NCI-H2029 treated with DMSO at 0.1 percent for 48 hours (cell line): ENCODE measurements at regions not wholly inside any gene's neighbourhood (a gene's known extent, or its start where the extent isn't known, plus 50 kb on each side); places are given as distances from the start of the nearest gene placed in this dataset.

Experiments used
- DNase-seq: peaks from one replicate; lab custom pipeline; 2025; lab: John Stamatoyannopoulos, UW

DNA sequence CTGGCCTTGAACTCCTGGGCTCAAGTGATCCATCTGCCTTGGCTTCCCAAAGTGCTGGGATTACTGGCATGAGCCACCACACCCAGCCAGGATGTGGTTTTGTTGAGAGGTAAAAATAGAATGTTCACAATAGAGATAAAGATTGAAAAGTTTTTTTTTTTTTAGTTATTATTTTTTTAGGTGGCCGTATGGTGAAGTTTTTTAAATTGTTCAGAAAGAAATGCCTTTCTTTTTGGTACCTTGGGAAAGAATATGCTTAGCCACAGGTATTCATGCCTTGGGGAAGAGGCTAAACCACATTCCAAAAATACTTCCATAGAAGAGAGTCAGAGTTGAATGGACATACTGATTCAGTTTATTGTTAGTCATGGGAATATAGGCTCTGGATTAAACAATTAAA, 143.4 kb downstream of the C11orf91 start:
- no peak for DNase-seq

DNA sequence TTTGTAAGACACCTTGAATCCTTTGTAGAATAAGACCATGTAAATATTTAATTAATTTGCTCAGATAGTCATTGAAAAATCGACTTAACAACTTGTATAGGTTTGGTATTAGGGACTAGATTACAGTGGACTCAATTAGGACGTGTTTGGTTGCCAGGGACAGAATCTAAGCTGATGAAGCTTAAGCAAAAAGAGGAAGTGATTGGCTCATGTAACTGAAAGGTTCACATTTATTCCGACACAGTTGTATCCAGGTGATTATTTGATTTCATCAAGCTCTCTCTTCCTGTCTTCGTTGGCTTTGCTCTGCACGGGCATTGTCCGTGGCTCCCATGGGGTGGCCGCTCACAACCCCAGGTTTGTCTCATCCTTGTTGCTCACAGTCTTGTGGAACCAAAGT, 146.4 kb downstream of the C11orf91 start:
- no peak for DNase-seq

DNA sequence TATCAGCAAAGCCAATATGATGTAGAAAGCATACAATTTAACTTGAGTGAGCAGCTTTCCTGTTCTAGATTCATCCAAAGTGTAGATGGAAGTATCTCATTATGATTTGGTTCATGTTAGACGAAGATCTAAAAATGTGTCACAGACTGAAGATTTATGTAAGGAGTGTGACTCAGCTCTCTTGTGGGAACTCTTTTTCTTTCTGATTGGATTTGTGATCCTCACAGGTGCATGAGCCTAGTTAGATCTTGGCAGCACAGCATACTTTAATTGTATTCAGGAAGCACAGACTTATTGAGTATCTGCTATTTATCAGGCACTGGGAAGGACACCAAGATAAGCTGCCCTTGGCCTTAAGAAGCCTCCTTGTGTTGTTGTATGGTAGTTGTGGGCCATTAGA, 147.1 kb downstream of the C11orf91 start:
- DNase-seq = no peak

DNA sequence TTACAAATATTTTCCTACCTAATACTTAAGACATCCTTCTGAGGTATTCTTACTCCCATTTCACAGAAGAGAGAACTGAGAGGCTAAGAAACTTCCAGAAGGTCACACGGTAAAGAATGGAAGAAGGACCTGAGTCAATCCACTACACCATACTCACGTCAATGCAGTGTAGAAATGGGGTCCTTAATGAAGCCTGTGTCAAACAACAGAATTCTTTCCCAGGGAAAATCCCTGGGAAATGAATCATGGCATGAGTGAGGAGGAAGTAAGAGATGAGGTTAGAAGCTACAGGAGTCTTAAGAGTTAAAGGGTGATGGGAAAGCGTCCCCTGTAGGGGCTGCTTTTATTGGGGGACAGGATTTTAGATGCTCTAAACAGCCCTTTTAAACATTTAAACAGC, 147.9 kb downstream of the C11orf91 start:
- DNase-seq = no peak

DNA sequence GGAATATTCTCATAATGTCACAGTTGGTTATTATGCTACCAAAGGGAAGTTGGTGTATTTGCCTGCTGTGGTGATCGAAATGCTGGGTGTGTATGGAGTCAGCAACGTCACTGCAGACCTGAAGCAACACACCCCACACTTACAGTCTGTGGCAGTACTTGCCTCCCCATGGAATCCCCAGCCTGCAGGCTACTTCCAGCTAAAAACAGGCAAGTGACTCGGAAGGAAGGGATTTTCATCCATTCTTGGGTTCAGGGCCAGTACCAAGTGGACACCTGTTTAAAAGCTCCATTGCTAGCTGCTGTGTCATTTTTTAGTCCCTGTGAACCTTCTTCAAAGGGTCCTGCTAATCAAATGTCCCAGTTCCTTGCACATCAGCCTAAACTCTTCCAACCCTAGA, 149.6 kb downstream of the C11orf91 start:
- DNase-seq = no peak

DNA sequence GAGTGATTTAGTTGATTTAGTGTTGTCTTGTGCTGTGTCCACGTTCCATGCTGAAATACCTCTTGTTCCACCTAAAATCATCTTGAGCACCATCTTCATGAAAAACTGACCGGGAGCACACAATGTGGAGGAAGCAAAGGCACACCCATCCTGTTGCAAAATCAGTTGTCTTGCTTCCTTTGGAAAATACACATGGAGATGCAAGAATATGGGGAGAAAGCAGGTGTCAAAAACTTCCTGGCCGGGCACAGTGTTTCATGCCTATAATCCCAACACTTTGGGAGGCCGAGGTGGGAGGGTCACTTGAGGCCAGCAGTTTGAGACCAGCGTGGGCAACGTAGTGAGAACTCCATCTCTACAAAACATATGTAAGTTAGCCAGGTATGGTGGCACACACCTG, 151.1 kb downstream of the C11orf91 start:
- no peak for DNase-seq

DNA sequence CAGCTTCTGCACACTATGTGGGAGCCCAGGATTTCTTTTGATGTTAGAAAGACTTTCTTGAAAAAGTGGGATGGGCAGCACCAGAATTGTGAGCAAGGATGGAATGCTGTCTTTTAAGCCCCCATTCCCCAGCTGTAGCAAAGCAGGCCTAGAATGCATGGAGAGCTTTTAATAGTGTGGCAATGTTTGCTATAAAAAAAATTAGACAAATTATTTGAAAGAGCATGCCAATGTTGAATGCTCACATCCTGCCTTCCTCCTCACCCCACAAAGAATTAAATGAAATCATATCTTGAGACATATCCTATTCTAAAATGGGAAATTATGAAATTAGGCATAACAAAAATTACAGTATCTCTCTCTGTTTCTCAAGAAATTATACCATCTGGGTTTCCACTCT, 154.7 kb downstream of the C11orf91 start:
- DNase-seq = no peak

DNA sequence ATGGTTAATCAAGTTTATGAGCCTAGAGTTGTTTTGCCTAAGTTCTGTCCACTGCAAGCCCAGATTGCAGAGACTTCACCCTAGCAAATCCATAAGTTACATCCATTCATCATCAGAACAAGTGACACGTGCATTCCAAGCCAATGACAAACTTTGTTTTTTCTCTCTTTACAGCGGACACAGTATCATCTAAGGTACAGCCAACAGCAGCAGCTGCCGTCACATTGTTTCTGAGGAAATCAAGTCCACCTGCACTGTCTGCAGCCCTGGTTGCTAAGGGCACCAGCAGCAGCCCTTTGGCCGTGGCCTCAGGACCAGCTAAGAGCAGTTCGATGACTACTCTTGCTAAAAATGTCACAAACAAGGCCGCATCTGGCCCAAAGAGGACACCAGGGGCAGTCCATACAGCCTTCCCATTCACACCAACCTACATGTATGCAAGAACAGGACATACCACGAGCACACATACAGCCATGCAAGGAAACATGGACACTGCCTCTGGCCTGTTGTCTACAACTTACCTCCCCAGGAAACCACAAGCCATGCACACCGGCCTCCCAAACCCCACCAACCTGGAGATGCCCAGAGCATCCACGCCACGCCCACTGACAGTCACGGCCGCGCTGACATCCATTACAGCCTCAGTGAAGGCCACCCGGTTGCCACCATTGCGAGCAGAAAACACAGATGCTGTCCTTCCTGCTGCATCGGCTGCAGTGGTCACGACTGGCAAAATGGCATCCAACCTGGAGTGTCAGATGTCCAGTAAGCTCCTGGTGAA, 155.8 kb downstream of the C11orf91 start:
- DNase-seq = no peak

DNA sequence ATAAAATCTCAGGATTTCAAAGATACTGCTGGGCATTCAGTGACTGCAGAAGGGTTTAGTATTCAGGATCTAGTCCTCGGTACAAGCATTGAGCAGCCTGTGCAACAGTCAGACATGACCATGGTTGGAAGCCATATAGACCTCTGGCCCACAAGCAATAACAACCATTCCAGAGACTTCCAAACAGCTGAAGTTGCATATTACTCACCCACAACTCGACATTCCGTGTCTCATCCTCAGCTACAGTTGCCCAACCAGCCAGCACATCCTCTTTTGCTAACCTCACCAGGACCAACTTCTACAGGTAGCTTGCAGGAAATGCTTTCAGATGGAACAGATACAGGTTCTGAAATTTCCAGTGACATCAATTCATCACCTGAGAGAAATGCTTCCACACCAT, 156.8 kb downstream of the C11orf91 start:
- DNase-seq = no peak

DNA sequence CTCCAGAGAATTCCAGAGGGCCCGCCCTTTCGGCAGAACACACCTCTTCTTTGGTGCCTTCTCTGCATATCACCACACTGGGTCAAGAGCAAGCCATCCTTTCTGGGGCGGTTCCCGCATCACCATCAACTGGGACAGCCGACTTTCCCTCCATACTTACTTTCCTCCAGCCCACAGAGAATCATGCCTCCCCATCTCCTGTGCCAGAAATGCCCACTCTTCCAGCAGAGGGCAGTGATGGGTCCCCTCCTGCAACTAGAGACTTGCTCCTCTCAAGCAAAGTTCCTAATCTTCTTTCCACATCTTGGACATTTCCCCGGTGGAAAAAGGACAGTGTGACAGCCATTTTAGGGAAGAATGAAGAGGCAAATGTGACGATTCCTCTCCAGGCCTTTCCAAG, 157.7 kb downstream of the C11orf91 start:
- no peak for DNase-seq

DNA sequence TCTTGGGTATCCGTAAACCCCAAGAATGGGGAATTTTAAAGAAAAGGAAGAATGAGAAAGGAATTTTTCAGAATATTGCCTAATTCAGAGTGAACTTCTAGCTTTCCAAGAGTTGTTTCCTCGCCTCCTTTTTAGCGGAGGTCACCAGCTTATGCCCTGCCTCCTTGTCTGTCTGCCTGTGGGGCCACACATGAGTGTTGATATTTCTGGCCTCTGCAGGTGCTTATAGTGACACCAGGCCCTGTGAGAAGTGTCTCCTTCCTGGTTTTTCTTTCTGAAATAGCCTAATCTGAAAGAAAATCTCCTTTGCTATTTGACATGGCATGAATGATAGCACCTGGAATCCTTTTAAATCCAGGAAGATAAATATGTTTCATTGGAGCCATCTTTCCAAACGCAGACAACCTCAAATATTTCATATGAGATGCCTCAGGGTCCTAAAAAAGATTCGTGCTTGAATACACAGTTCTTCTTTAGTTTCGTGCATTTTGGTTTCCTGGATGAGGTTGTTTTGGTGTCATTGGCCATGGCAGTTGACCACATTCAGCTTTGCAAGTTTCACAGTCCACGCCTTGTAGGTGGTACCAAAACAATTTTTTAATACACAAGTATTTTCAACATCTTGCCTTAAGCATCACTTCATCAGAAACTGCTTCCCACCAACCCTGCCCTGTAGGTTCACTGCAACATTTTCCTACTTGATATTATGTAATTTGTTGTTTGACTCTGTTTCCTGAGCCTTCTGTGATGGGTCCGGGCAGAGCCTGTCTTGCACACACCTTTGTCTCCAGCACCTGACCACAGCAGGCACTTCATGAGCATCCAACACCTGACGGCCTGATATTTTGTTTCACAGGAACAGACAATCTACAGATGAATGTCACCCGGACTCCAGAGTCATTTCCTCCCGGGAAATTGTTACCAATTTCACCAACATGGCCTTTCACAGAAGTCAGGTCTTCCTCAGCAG, 159.4 kb downstream of the C11orf91 start:
- no peak for DNase-seq

DNA sequence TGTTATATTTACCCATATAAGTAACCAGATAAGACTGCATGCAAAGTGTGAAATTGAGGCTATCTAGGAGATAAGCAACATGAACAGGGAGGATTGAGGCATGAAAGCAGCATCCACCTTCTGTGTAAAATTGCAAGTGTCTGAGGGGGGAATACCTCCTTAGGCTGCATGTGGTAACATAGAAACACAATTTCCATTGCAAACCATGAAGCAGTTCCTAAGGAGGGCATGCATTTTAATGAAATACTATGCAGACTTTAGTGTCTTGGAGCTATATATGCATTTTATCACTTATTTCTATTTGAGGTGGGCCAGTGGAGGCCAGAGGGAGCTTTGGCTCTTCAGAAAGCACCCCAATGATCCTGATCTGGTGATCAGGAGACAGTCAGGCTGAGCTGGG, 160.2 kb downstream of the C11orf91 start:
- no peak for DNase-seq

DNA sequence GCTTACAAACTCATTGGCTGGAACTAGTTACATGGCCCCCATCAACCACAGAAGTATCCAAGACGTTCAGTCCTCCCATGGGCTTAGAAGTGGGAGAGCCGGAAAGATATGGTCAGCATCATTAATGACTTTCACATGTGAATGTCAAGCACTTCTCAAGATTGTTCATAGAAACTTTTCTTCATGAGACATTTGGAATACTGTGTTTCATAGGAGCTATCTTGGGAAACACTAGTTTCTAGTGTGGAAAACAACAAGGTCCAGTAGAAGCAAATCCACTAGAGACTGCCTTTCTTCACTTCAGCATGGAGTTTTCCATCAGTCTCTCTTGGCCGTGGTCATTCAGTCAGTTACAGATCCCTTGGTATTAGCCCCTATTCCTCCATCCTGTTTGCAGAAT, 160.9 kb downstream of the C11orf91 start:
- no peak for DNase-seq

DNA sequence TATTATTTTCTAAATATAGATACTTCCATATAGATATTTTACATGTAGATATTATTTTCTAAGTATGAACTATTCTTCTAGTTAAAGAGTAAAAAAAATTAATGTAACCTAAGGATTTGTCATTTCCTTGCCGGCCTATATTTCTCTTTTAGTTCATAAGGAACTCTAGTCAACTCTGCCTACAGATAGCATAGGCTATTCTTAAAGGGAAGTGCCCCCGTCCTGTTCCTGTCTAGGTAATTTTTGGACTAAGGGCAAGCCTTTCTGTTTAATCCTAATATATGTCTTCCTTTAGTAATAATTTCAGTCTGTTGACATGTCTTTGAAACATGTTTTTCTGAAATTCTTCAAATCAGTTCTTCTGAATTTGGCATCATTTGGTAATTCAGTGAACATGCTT, 161.9 kb downstream of the C11orf91 start:
- DNase-seq = no peak

DNA sequence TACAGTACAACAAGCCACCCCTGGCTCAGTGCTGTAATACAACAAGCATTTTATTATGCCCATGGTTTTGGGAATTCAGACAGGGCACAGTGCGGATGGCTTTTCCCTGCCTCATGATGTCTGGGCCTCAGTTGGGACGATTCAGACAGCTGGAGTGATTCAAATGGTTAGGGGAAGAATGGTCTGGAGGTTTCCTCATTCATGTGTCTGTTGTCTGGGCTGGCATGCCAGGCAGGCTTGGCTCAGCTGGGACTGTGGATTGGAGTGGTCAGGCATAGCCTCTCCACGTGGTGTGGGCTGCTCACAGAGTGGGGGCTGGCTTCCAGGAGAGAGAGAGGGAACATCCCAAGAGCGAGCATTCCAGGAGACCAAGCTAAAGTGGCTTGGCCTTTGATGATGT, 164.4 kb downstream of the C11orf91 start:
- no peak for DNase-seq

DNA sequence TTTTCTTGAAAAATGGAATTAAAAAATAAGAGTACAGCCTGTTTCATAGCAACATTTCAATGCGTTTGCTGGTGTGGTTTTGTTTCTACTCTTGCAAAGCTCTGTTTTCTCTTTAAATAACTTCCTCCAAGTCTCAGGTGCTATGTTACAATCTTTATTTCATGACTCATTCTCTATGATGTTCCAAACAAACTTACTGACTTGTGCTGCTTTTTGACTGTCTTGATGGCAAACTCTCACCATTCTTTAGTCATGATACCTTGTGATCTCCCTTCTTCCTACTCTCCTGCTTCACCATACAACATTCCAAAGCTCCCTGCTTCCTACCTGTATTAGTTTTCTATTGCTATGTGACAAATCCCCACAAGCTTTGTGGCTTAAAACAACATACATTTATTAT, 166.1 kb downstream of the C11orf91 start:
- DNase-seq = no peak

DNA sequence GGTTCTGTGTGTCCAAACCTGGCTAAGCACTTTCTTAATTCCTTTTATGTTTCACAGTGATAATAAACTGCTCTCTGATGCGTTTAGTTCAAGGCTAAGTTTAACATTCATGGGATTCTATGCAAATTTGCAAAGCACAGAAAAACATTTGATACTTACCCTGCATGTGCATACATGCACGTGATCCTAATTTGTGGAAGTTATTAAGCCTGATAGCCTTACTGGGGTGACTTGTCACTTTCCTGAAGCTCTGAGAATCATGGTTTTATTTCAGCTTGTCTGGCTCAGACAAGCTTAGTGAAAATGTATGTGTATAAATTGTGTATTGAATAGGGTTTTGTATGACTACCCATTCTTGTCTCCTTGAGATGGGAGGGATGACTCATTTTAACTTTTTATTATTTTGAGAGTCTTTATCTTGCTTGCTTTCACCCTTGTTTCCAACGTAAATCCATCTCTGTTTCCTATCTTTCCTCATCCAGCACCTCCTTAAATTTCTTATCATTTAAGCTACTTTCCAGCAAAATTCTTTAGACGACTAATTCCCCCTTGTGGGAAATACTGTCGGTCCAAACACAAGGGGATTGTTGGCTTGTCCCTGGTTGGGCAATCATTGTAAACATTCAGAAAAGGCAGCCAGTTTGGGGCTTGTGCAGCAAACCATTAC, 167.1 kb downstream of the C11orf91 start:
- no peak for DNase-seq

DNA sequence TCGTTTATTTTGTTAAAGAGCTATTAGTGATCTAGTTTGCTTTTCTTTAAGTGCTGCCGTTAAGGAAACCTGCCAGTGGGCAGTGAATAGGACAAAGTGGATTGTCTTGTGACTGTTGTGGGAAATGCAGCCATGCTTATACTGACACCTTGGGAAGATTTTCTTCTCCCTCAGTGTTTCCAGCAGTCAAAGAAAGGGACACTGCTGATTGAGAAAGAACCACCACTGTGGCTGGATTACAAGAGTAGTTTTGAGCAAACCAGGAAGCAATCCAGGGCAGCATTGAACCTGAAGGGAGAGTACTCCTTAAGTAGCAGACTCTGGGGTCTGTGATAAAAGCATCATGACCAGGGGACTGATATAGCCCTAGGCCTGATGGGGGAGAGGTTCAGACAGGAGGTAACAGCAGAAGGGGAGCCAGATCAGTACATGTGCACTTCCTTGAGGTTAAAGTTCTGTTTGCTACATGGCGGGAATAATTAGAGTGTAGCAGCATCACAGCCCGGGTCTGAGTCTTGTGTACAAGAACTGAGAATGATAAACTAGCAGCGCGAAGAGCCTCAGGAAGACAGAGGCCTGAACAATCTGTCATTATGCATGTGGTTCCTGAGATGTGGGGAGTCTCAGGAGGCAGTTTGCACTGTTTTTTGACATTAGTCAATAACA, 167.8 kb downstream of the C11orf91 start:
- DNase-seq = no peak

DNA sequence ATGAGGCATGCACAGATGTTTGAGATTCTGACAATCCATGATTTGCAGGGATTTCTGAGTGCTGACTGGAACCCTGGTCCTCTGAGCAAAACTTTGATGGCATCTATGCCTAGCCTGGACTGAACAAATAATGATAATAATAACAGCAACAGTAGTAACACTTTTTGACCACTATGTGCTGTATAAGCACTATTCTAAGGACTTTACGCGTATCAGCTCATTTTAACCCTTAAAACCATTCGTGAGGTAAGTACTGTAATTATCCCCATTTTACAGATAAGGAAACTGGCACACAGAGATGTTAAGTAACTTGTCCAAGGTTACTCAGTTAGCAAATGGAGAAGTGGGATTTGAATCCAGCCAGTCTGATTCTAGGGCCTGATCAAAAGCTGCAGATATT, 168.4 kb downstream of the C11orf91 start:
- no peak for DNase-seq

DNA sequence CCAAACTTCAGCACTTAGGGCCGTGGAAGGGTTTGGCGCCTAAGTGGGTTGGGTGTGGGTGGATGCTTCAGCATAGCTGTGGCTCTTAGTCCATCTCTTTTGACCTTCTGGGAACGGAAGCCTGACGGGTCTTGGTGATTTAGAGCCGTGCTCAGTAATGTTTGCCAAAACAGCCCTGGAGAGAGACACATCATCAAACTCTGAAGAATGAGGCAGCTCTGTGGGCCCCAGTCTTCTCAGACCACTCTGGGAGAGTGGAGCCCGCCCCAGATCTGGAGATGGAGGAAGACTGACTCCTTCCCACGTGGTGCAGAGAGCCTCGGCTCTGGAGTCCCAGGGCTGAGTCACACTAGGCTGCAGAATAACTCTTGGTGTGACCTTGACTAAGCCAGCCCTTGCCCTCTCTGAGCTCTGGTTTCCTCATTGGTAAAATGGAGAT, 168.9 kb downstream of the C11orf91 start:
- no peak for DNase-seq

DNA sequence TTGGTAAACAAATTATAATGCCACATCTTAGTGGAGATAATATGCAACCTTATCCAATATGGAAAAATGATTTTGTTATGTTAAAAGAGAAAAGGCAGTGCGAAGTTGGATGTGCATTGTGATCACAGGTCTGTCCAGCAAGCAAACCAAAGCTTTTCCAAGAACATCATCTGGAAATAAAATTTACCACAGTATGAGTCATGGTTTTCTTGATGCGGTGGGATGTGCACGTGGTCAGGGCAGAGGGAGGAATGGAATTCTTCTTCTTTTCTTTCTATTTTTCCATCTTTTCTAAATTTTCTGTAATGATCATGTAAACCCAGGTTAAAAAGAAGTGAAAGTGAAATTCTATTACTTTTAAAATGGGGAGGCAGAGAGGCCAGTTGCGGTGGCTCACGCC, 169.8 kb downstream of the C11orf91 start:
- no peak for DNase-seq

DNA sequence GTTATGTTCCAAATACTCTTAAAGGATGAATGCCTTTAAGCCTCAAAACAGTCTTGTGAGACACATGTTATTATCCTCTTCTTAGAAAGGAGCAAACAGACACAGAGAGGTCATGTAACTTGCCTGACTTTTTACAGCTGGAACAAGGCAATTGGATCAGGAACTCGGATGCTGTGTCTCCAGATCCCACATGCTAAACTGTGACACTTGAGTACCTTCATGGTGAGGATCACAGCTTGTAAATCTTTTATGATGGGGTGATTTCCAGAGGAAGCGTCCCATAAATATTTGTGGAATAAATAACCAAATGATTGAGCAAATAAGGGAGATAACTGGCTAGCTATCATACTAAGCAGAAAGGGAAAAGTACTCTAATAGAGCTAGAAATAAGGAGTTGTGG, 171.2 kb downstream of the C11orf91 start:
- no peak for DNase-seq
